Upper lobe of right lung (tissue), 1 donor: ENCODE measurements at regions not wholly inside any gene's neighbourhood (a gene's known extent, or its start where the extent isn't known, plus 50 kb on each side); places are given as distances from the start of the nearest gene placed in this dataset.

Experiments
- ATAC-seq: fragments of 200-7000 bp; cut with Tn5 transposase; one replicate; pipeline ENCODE4 v1.9.1; 2020; ENCODE audit warnings: mild to moderate bottlenecking, moderate library complexity
- DNase-seq: peaks from one replicate; pipeline ENCODE4 v3.0.0-alpha.2; 2020
- H3K27ac ChIP-seq: fragments of 200-600 bp; one replicate; pipeline ENCODE4 v1.8.0; 2022
- H3K27me3 ChIP-seq: fragments of 200-600 bp; one replicate; pipeline ENCODE4 v1.8.0; 2022; ENCODE audit warnings: mild to moderate bottlenecking
- H3K36me3 ChIP-seq: fragments of 200-600 bp; one replicate; pipeline ENCODE4 v1.8.0; 2022
- H3K4me1 ChIP-seq: fragments of 200-600 bp; one replicate; pipeline ENCODE4 v1.8.0; 2022
- H3K4me3 ChIP-seq: fragments of 200-600 bp; one replicate; pipeline ENCODE4 v1.8.0; 2022; ENCODE audit warnings: mild to moderate bottlenecking
- H3K9me3 ChIP-seq: fragments of 200-600 bp; one replicate; pipeline ENCODE4 v1.8.0; 2022
- intact Hi-C: fragments of 100-400 bp; cut with DNase I; formaldehyde crosslinking; loops from one replicate; pipeline ENCODE4 v1.11.0; 2022
- TF ChIP-seq, protein P1 (sequence below): fragments of 200-600 bp; IDR thresholded peaks from one replicate; pipeline ENCODE4 v1.8.0; 2022; ENCODE audit warnings: antibody characterized with exemption
- donor health status: DM: no; HTN: yes; CAD: no; lungs with severe emphysema.

- H3K36me3 ChIP-seq = no peaks in the 10 kb centered on the region
- TF ChIP-seq, protein P1, sequence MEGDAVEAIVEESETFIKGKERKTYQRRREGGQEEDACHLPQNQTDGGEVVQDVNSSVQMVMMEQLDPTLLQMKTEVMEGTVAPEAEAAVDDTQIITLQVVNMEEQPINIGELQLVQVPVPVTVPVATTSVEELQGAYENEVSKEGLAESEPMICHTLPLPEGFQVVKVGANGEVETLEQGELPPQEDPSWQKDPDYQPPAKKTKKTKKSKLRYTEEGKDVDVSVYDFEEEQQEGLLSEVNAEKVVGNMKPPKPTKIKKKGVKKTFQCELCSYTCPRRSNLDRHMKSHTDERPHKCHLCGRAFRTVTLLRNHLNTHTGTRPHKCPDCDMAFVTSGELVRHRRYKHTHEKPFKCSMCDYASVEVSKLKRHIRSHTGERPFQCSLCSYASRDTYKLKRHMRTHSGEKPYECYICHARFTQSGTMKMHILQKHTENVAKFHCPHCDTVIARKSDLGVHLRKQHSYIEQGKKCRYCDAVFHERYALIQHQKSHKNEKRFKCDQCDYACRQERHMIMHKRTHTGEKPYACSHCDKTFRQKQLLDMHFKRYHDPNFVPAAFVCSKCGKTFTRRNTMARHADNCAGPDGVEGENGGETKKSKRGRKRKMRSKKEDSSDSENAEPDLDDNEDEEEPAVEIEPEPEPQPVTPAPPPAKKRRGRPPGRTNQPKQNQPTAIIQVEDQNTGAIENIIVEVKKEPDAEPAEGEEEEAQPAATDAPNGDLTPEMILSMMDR = no peak
- H3K27ac ChIP-seq = no peak overlapping the region
- intact Hi-C loops = no loop called here
- H3K9me3 ChIP-seq = no peaks in the 10 kb centered on the region
- H3K4me3 ChIP-seq = no peak overlapping the region
- no peak for ATAC-seq
- DNase-seq = no peak
- no peaks in the 10 kb centered on the region for H3K27me3 ChIP-seq
- H3K4me1 ChIP-seq = no peaks in the 10 kb centered on the region
Measured at GRCh38 chr21:27094184-27094948, 127.5 kb upstream of the ADAMTS5 start.

DNA sequence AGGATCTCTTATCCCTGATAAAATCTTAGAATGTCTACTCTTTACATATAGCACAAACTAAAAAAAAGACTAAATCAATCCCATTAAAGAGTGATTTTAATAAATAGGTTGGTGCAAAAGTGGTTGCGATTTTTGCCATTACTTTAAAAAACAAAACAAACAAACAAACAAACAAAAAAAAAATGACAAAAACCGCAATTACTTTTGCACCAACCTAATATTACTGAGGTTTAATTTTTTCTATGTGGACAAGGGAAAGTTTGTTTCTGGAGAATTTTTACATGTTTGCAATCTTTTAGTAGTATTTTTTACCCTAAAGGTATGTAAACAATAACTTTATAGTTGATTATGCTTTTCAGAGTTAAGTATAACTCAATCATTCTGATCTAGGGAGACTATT lies 119.7 kb upstream of the ADAMTS5 start:
- TF ChIP-seq, protein P1 = no peak
- no peak for ATAC-seq
- H3K4me1 ChIP-seq = no peaks in the 10 kb centered on the region
- no peak overlapping the region for H3K27ac ChIP-seq
- no peak overlapping the region for H3K4me3 ChIP-seq
- H3K9me3 ChIP-seq = no peaks in the 10 kb centered on the region
- no peak for DNase-seq
- no peaks in the 10 kb centered on the region for H3K27me3 ChIP-seq
- no peaks in the 10 kb centered on the region for H3K36me3 ChIP-seq
- intact Hi-C loops = no loop called here

GRCh38 chr21:27086186-27086585 lies 119.3 kb upstream of the ADAMTS5 start:
- ATAC-seq (no peak), DNase-seq (no peak)
- TF ChIP-seq, protein P1 = no peak
- no peaks in the 10 kb centered on the region for H3K36me3 ChIP-seq
- no peaks in the 10 kb centered on the region for H3K4me1 ChIP-seq
- H3K4me3 ChIP-seq = no peak overlapping the region
- no peaks in the 10 kb centered on the region for H3K27me3 ChIP-seq
- no peaks in the 10 kb centered on the region for H3K9me3 ChIP-seq
- no peak overlapping the region for H3K27ac ChIP-seq
- intact Hi-C loops = no loop called here

GRCh38 chr21:27085387-27085786 lies 118.5 kb upstream of the ADAMTS5 start:
- ATAC-seq = no peak
- Histone ChIP-seq H3K27ac (no peak overlapping the region), H3K36me3 (no peaks in the 10 kb centered on the region), H3K27me3 (no peaks in the 10 kb centered on the region), H3K9me3 (no peaks in the 10 kb centered on the region), H3K4me1 (no peaks in the 10 kb centered on the region), H3K4me3 (no peak overlapping the region)
- no peak for DNase-seq
- intact Hi-C loops = no loop called here
- TF ChIP-seq, protein P1 = no peak

- no peak overlapping the region for H3K4me3 ChIP-seq
- H3K4me1 ChIP-seq = no peaks in the 10 kb centered on the region
- no peak for DNase-seq
- H3K9me3 ChIP-seq = no peaks in the 10 kb centered on the region
- H3K27me3 ChIP-seq = no peaks in the 10 kb centered on the region
- no peaks in the 10 kb centered on the region for H3K36me3 ChIP-seq
- TF ChIP-seq, protein P1 = no peak
- no peak for ATAC-seq
- intact Hi-C loops = no loop called here
- H3K27ac ChIP-seq = no peak overlapping the region
Measured at GRCh38 chr21:27083144-27083543, 116.3 kb upstream of the ADAMTS5 start.
